NT2/D1 (cell line): ENCODE measurements at regions not wholly inside any gene's neighbourhood (a gene's known extent, or its start where the extent isn't known, plus 50 kb on each side); places are given as distances from the start of the nearest gene placed in this dataset.

ENCODE experiments used
- YY1 ChIP-seq: IDR thresholded peaks from 2 replicates; pipeline ENCODE4 v1.6.1; 2011; ENCODE audit not compliant: insufficient read length, insufficient read depth
- ZNF274 ChIP-seq: IDR thresholded peaks from 2 replicates; pipeline ENCODE4 v1.6.1; 2011; ENCODE audit warnings: mild to moderate bottlenecking, low read depth, low read length

DNA sequence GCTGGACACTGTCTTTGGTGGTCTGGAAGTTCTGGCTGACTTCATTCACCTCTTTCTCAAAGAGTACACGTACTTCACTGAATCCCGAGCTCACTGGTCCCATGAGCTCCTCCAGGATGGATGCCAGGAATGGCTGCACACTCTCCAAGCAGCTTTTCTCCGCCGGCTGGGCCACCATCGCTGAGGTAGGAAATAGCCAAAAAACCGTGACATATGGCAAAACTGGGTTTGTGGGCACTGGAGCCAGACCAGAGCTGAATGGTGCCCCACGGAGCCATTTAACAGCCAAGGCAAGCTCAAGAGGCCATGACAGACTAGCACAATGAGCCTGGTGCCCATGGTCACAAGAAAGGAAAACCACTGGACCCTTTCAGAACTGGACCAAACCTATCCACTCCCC, 64.0 kb upstream of the EDEM3 start:
- TF ChIP-seq ZNF274 = no peak
- no peak for TF ChIP-seq YY1
